MM.1S (cell line): ENCODE measurements at regions not wholly inside any gene's neighbourhood (a gene's known extent, or its start where the extent isn't known, plus 50 kb on each side); places are given as distances from the start of the nearest gene placed in this dataset.

Experiments used
- CTCF ChIP-seq: fragments of 300-600 bp; sonication (generic); IDR thresholded peaks from 2 replicates; pipeline ENCODE4 v1.5.1; 2016; ENCODE audit warnings: antibody characterized with exemption, low read length, mixed read lengths
- EZH2 ChIP-seq: fragments of 300-600 bp; sonication (generic); optimal IDR thresholded peaks from 2 replicates; pipeline ENCODE3; 2017; ENCODE audit warnings: low read depth, mild to moderate bottlenecking, antibody characterized with exemption, low read length, mixed read lengths

- TF ChIP-seq CTCF = no peak
- TF ChIP-seq EZH2 = no peak
These were observed 158.9 kb upstream of the MTNR1B start for GRCh38 chr11:92810423-92811064.
